ENCODE measurements at regions not wholly inside any gene's neighbourhood (a gene's known extent, or its start where the extent isn't known, plus 50 kb on each side); places are given as distances from the start of the nearest gene placed in this dataset.
A peak's percentile ranks its signal among the peaks of the same experiment; 100 is the strongest.

DNA sequence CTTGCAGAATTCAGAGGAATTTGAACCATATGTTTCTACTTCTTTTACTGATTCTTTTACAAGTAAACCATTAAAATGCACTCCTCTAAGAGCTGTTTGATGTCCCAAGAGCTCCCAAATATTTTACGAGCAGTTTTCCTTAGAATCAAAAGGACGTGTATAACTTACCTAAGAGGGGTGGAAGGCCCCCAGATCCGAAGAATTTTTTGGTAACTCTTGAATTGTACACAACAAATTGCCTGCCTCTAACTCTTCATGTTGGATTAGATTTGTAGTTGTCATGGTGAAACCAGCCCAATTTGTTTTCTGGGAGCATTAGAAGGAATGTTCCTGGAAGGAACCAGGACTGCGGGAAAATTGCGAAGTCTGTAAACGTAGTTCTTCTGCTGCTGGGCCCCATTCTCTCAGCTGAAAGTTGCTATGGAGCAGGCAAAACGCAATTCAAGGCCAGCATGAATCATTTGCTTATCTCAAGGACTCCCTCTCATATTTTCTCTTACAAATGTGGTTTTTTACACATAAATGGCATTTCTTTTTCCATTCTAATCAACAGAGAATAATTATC is 124.8 kb upstream of the TMEM72 start:
- Histone ChIP-seq H3K27me3 (no peaks in the 10 kb centered on the region), H3K9me3 (no peaks in the 10 kb centered on the region), H3K36me3 (no peaks in the 10 kb centered on the region), H3K4me3 (no peak overlapping the region)
- no peak for DNase-seq

DNA sequence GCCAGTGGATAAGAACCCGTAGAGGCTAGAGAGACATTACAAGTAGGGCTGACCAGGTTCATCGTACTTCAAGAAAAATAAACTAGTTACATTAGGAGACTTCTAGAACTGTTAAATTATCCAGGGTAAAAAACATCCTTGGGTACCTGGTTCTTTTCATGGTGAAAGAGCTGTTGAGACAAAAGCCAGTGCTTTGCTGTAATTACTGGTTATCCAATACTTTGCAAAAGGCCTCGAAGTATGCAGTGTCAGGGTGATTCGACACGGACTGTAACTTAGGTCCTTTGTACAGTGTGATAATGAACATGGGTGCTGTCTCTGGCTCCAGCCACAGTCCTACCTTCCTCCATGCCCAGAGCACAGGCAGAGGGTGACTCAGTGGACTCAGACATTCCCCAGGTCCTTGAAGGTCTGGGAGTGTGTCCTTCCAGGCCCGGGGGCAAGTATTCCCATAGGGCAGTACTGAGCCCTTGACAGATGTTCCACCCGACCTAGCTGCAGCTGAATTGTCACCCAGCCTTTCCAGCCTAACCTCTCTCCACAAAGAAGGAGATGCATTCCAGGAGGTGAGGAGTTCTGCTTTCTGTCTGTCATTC is 123.6 kb upstream of the TMEM72 start:
- Histone ChIP-seq H3K36me3 (no peaks in the 10 kb centered on the region), H3K4me3 (no peak overlapping the region), H3K27me3 (no peaks in the 10 kb centered on the region), H3K9me3 (no peaks in the 10 kb centered on the region)
- DNase-seq, result no peak

DNA sequence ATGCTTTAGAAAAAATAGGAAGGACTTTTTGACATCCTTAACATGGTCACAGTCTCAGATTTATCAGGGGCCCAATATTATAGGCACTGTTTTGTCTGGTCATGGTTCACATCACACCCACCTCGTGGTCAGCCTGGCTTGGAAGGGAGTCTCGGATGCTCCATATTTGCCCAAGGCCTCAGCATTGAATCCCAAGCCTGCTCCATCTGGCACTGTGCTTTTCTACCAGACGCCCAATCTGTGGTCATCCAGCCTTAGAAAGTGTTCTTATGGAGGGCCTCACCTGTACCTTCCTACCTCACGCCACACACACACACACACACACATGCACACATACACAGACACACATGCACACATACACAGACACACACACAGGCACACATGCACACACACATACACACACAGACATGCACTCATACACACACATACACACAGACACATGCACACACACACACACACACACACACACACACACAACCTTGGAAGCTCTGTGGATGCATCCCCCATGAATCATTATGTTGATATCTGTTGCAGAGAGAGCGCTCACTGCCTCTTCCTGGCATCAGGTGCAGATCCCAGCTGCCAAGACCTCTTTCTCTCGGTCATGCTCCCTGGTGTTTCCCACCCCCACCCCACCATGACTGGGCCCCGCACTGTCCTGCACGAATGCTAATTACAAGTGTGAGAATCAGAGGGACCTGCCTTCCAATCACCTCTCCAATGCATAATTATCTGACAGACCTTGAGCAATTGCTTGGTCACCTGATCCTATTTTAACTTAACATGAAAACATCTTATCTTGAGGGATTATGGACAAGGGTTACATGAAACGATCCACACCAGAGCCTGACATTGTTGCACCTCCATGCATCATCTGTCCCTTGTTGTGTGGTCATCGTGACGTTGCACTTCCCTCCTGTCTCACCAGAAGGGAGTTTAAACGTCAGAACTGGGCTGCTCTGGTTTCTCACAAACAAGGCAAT is 122.7 kb upstream of the TMEM72 start:
- DNase-seq, result no peak
- no peaks in the 10 kb centered on the region for H3K27me3 ChIP-seq
- no peaks in the 10 kb centered on the region for H3K36me3 ChIP-seq
- no peak overlapping the region for H3K4me3 ChIP-seq
- H3K9me3 ChIP-seq, result no peaks in the 10 kb centered on the region

DNA sequence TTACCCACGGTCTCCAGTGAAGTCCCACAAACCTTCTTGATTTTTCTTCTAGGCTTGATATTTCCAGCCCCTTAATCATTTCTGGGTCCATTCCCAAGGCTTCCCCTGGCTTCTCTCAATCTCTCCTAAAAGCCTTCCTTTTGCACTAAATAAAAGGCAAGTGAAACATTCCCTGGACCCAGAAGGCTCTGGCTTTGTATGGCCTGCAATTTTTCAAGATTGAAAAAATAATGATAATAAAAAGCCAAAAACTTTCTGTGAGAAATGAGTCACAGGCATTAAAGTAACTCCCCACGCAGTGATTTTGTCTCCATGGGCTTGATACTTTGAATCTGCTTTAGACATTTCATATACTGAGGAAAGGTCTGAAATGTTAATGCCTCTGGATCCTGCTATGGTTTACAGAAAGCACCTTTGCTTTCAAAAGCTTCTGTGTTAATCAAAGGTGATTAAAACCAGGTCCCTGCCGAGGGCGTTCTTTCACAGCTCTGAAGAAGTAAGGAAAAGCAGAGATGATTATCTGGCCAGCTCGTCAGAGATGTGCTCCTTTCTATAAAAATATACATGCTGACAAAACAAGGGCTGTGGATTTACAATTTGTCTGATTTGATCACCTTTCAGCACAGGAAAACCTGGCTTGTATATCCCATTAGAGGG is 118.9 kb upstream of the TMEM72 start:
- no peak for DNase-seq
- no peaks in the 10 kb centered on the region for H3K36me3 ChIP-seq
- H3K4me3 ChIP-seq, result no peak overlapping the region
- H3K27me3 ChIP-seq, result no peaks in the 10 kb centered on the region
- H3K9me3 ChIP-seq, result no peaks in the 10 kb centered on the region

DNA sequence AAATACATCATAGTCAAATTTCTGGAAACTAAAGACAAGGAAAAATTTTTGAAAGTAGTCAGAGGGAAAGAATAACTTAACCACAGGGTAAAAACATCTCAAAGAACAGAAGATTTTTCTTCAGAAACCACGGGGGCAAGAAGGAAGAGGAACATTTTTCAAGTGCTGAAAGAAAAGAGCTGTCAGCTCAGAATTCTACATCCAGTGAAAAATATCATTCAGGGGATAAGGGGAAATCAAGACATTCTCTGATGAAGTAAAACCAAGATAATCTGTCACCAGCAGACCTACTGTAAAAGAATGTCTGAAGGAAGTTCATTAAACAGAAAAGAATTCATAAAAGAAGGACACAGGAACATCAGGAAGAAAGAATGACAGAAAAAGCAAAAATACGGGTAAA is 111.2 kb upstream of the TMEM72 start:
- H3K36me3 ChIP-seq, result no peaks in the 10 kb centered on the region
- no peak overlapping the region for H3K4me3 ChIP-seq
- no peaks in the 10 kb centered on the region for H3K27me3 ChIP-seq
- H3K9me3 ChIP-seq, result no peaks in the 10 kb centered on the region
- no peak for DNase-seq

DNA sequence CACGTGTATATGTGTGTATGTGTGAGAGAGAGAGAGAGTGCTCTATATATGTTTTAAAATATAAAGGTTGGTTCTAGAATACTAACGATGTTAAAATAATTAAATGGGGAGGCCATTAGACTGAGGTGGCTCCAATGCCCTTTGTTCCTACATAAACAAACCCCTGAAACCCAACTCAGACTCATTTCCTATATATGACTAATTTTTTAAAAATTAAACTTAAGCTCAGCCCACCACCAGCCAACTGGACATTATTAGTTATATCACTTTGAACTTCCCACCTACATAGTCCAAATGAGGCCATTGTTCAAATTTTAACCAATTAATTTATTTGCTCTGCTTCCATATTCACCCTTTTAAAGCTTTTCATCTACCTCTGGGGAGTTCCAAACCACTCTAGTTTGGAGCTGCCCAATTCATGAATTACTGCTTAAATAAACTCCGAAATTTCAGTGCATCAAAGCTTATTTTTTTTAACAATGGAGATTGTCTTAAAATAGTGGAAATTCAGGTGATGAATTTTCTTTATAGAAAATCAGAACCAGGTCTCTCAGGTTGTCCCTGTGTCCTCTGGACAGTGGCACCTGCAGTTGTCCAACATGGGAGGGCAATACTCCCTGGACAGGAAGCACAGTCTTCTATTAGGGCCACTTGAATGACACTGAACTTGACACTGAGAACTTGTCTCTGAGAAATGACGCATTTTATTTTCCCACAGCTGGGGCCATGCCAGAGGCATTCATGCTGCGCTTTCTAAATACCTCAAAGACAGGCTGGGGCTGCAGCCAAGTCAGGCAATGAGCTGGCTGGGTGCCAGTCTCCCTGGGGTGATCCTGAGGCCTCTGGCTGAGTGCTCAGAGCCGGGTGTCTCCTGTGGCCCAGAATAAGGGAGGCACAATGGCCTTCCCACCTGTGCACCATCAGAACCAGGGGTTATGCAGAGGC is 109.5 kb upstream of the TMEM72 start:
- Histone ChIP-seq H3K9me3 (no peaks in the 10 kb centered on the region), H3K4me3 (no peak overlapping the region), H3K36me3 (no peaks in the 10 kb centered on the region), H3K27me3 (no peaks in the 10 kb centered on the region)
- peak; percentile 92 for DNase-seq

DNA sequence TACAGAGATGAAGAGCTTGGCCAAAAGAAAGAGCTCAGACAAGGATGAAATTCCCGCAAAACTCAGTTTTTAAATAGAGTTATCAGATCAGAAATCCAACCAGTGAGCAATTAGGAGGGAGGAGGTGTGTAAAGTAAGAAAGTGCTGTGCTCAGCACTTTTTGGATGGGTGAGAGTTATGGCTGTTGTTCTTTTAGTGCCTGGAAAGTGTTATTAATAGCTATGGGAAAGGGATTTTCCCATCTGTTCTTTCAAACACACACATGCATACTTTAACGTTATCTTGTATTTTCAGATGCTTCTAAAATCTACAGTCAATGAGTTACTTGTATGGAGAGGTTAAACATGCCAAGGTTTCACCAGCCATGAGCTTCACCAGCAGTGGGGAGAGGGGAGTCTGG is 107.3 kb upstream of the TMEM72 start:
- H3K4me3 ChIP-seq, result no peak overlapping the region
- H3K36me3 ChIP-seq, result no peaks in the 10 kb centered on the region
- no peaks in the 10 kb centered on the region for H3K27me3 ChIP-seq
- no peak for DNase-seq
- H3K9me3 ChIP-seq, result no peaks in the 10 kb centered on the region

DNA sequence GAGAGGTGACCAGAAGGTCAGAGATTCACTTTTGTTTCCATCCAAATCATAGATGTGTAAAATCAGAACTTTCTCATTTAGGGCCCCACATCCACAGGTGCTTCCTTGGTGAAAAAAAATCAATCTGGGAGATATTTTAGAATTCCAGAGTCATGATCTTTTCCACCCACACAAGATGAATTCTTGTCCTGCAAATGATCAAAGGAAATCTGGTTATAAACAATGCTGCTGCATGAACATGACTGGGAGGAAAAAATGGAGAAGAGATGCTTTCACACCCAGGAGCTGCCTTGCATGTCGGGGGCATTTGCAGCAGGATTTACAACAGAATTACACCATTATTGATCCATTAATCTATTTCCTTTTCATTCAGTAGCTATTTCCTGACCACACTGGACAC is 106.5 kb upstream of the TMEM72 start:
- DNase-seq, result no peak
- Histone ChIP-seq H3K4me3 (no peak overlapping the region), H3K36me3 (no peaks in the 10 kb centered on the region), H3K27me3 (no peaks in the 10 kb centered on the region), H3K9me3 (no peaks in the 10 kb centered on the region)

- no peaks in the 10 kb centered on the region for H3K27me3 ChIP-seq
- DNase-seq, result no peak
Measured at GRCh38 chr10:44805466-44806210, 105.5 kb upstream of the TMEM72 start.

DNA sequence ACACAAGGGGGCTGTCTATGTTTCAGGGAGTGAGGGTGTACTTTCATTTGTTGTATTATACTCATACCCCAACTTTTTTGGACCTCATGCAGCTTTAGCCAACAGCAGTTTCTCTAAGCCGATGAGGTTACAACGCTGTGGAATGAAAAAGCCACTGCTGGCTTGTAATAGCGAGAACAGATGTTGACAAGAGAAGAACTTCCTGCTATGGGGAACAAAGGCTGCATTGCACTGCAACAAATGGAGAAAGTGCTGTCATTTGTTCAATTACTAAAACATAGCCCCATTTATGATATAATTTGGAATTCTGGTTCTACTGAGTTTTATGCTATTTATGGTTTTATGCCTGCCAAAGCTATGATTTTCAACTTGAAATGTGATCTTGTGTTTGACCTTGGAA is 104.2 kb upstream of the TMEM72 start:
- Histone ChIP-seq H3K27me3 (no peaks in the 10 kb centered on the region), H3K36me3 (no peaks in the 10 kb centered on the region), H3K9me3 (no peaks in the 10 kb centered on the region), H3K4me3 (no peak overlapping the region)
- no peak for DNase-seq

More at GRCh38 chr10:44805466-44806210, 105.5 kb upstream of the TMEM72 start:
- H3K36me3 ChIP-seq, result no peaks in the 10 kb centered on the region
- H3K9me3 ChIP-seq, result no peaks in the 10 kb centered on the region
- no peak overlapping the region for H3K4me3 ChIP-seq

DNA sequence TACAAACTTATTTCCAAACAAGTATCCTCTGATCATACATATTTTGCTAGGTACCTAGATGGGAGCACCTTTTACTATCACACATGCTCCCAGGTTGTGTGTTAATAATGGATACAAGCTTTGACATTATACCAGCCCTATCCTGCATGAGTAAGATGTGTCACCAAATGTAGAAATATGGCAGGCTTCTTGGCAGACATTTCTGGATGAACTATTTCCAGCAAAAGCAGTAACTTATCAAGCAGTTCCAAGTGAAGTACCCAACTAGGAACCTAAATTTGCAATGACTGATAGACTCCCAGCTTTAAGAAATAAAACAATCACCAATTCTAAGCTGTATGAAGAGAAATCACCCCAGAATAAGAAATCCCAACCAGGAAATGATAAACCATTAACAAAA is 103.7 kb upstream of the TMEM72 start:
- H3K4me3 ChIP-seq, result no peak overlapping the region
- no peaks in the 10 kb centered on the region for H3K27me3 ChIP-seq
- H3K9me3 ChIP-seq, result no peaks in the 10 kb centered on the region
- no peak for DNase-seq
- H3K36me3 ChIP-seq, result no peaks in the 10 kb centered on the region

DNA sequence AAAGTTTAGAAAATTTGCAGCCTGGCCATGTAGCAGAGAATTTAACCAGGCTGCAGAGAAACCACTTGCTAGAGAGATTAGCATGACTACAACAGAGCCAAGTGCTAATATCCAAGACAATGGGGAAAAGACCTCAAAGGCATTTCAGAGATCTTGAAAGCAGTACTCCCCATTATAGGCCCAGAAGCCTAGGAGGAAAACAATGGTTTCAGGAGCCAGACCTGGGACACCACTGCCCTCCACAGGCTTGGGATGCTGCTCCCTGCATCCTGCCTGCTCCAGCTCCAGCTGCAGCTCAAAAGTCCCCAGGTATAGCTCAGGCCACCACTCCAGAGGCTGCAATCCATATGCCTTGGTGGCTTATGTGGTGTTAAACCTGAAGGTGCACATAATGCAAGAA is 101.5 kb upstream of the TMEM72 start:
- Histone ChIP-seq H3K4me3 (no peak overlapping the region), H3K36me3 (no peaks in the 10 kb centered on the region), H3K9me3 (no peaks in the 10 kb centered on the region), H3K27me3 (no peaks in the 10 kb centered on the region)
- DNase-seq, result no peak

- Histone ChIP-seq H3K36me3 (no peaks in the 10 kb centered on the region), H3K27me3 (no peaks in the 10 kb centered on the region), H3K4me3 (no peak overlapping the region), H3K9me3 (no peaks in the 10 kb centered on the region)
- DNase-seq, result no peak
Measured at GRCh38 chr10:44811072-44811471, 100.1 kb upstream of the TMEM72 start.

DNA sequence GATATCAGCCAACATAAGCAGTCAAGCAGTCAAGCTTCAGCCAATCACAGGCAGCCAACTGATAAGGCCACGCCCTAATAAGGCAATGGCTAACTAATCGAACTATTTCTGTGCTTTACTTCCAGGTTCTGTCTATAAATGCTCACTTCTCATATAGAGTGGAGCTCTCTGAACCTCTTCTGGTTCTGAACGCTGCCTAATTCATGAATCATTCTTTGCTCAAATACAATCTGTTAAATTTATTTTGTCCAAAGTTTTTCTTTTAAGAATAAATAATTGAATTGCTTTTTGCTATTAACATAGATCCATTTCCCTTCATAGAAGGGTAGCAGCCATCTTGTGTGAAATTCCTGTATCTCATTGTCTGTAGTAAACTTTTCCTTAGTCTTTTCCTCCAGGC is 97.9 kb upstream of the TMEM72 start:
- no peak for DNase-seq
- no peaks in the 10 kb centered on the region for H3K36me3 ChIP-seq
- H3K9me3 ChIP-seq, result no peaks in the 10 kb centered on the region
- H3K27me3 ChIP-seq, result no peaks in the 10 kb centered on the region; the same call in 1 of the 2 replicates
- H3K4me3 ChIP-seq, result no peak overlapping the region

- no peak for DNase-seq
- H3K9me3 ChIP-seq, result no peaks in the 10 kb centered on the region
- no peaks in the 10 kb centered on the region; the same call in 1 of the 2 replicates for H3K27me3 ChIP-seq
- no peak overlapping the region for H3K4me3 ChIP-seq
- H3K36me3 ChIP-seq, result no peaks in the 10 kb centered on the region
Measured at GRCh38 chr10:44814929-44815328, 96.2 kb upstream of the TMEM72 start.

Data from MG63 (cell line).